BLaER1 (cell line): ENCODE measurements at regions not wholly inside any gene's neighbourhood (a gene's known extent, or its start where the extent isn't known, plus 50 kb on each side); places are given as distances from the start of the nearest gene placed in this dataset.

Experiments
- H3K27ac ChIP-seq: shearing (Covaris generic); formaldehyde crosslinking; 2 replicates; pipeline ENCODE4 v1.8.1; 2022
- H3K27me3 ChIP-seq: shearing (Covaris generic); formaldehyde crosslinking; 2 replicates; pipeline ENCODE4 v1.8.1; 2022
- H3K36me3 ChIP-seq: shearing (Covaris generic); formaldehyde crosslinking; 2 replicates; pipeline ENCODE4 v1.8.1; 2022
- H3K4me1 ChIP-seq: shearing (Covaris generic); formaldehyde crosslinking; 2 replicates; pipeline ENCODE4 v1.8.1; 2022
- H3K4me2 ChIP-seq: shearing (Covaris generic); formaldehyde crosslinking; 2 replicates; pipeline ENCODE4 v1.8.1; 2022
- H3K4me3 ChIP-seq: shearing (Covaris generic); formaldehyde crosslinking; 2 replicates; pipeline ENCODE4 v1.8.1; 2022
- H3K9ac ChIP-seq: shearing (Covaris generic); formaldehyde crosslinking; 2 replicates; pipeline ENCODE4 v1.8.1; 2022
- H3K9me3 ChIP-seq: shearing (Covaris generic); formaldehyde crosslinking; 2 replicates; pipeline ENCODE4 v1.8.1; 2022
- H4K20me1 ChIP-seq: shearing (Covaris generic); formaldehyde crosslinking; 2 replicates; pipeline ENCODE4 v1.8.1; 2022
- Cebpa-rat ChIP-seq: shearing (Covaris generic); IDR thresholded peaks from 2 replicates; pipeline ENCODE4 v1.8.1; 2022

- peaks cover 46% of the 10 kb centered on the region for H3K4me1 ChIP-seq
- no peaks in the 10 kb centered on the region for H3K9me3 ChIP-seq
- no peaks in the 10 kb centered on the region for H3K36me3 ChIP-seq
- H3K27me3 ChIP-seq: no peaks in the 10 kb centered on the region
- no peak overlapping the region for H3K9ac ChIP-seq
- no peak for TF ChIP-seq Cebpa-rat
- no peak overlapping the region for H3K27ac ChIP-seq
- no peak overlapping the region for H3K4me3 ChIP-seq
- no peaks in the 10 kb centered on the region for H4K20me1 ChIP-seq
- peak overlapping the region; percentile 70 for H3K4me2 ChIP-seq
These were observed 101.1 kb upstream of the RET start for GRCh38 chr10:42975558-42976340.

- no peak overlapping the region for H3K27ac ChIP-seq
These were observed 100.4 kb upstream of the RET start for GRCh38 chr10:42976351-42977031.

GRCh38 chr10:42977032-42977416 is 99.8 kb upstream of the RET start:
- Histone ChIP-seq H3K27me3 (no peaks in the 10 kb centered on the region), H3K4me1 (peaks cover 52% of the 10 kb centered on the region), H3K9ac (no peak overlapping the region), H3K4me2 (no peak overlapping the region), H3K4me3 (no peak overlapping the region), H3K27ac (no peak overlapping the region), H3K36me3 (no peaks in the 10 kb centered on the region), H4K20me1 (no peaks in the 10 kb centered on the region), H3K9me3 (no peaks in the 10 kb centered on the region)
- no peak for TF ChIP-seq Cebpa-rat

More at GRCh38 chr10:42976351-42977031, 100.4 kb upstream of the RET start:
- no peak overlapping the region for H3K4me3 ChIP-seq
- no peaks in the 10 kb centered on the region for H4K20me1 ChIP-seq
- no peaks in the 10 kb centered on the region for H3K9me3 ChIP-seq
- no peak overlapping the region for H3K9ac ChIP-seq
- TF ChIP-seq Cebpa-rat: no peak
- H3K4me2 ChIP-seq: no peak overlapping the region; the same call in 1 of the 2 replicates
- H3K36me3 ChIP-seq: no peaks in the 10 kb centered on the region
- H3K27me3 ChIP-seq: no peaks in the 10 kb centered on the region
- peaks cover 47% of the 10 kb centered on the region for H3K4me1 ChIP-seq

GRCh38 chr10:42979181-42979580 is 97.7 kb upstream of the RET start:
- H3K9me3 ChIP-seq: no peaks in the 10 kb centered on the region
- peaks cover 69% of the 10 kb centered on the region for H3K4me1 ChIP-seq
- H3K36me3 ChIP-seq: no peaks in the 10 kb centered on the region
- no peaks in the 10 kb centered on the region for H3K27me3 ChIP-seq
- no peak overlapping the region for H3K27ac ChIP-seq
- no peak for TF ChIP-seq Cebpa-rat
- H3K4me3 ChIP-seq: no peak overlapping the region
- no peak overlapping the region for H3K9ac ChIP-seq
- H3K4me2 ChIP-seq: no peak overlapping the region; the same call in 1 of the 2 replicates
- H4K20me1 ChIP-seq: no peaks in the 10 kb centered on the region

- peaks cover 65% of the 10 kb centered on the region for H3K4me1 ChIP-seq
- no peak for TF ChIP-seq Cebpa-rat
- H3K36me3 ChIP-seq: no peaks in the 10 kb centered on the region
- H4K20me1 ChIP-seq: no peaks in the 10 kb centered on the region
- no peak overlapping the region; the same call in 1 of the 2 replicates for H3K4me2 ChIP-seq
- H3K27ac ChIP-seq: no peak overlapping the region
- no peaks in the 10 kb centered on the region for H3K9me3 ChIP-seq
- H3K27me3 ChIP-seq: no peaks in the 10 kb centered on the region
- H3K9ac ChIP-seq: no peak overlapping the region
- H3K4me3 ChIP-seq: no peak overlapping the region
These were observed 97.0 kb upstream of the RET start for GRCh38 chr10:42979721-42980467.

GRCh38 chr10:42980553-42981357 is 96.1 kb upstream of the RET start:
- Histone ChIP-seq H3K4me3 (no peak overlapping the region), H3K9me3 (no peaks in the 10 kb centered on the region), H3K27me3 (no peaks in the 10 kb centered on the region), H4K20me1 (no peaks in the 10 kb centered on the region), H3K4me1 (peaks cover 59% of the 10 kb centered on the region), H3K36me3 (no peaks in the 10 kb centered on the region), H3K9ac (no peak overlapping the region), H3K27ac (no peak overlapping the region), H3K4me2 (no peak overlapping the region)
- no peak for TF ChIP-seq Cebpa-rat

GRCh38 chr10:42981358-42982236 is 95.3 kb upstream of the RET start:
- no peak overlapping the region for H3K4me3 ChIP-seq
- H3K9me3 ChIP-seq: no peaks in the 10 kb centered on the region
- no peaks in the 10 kb centered on the region for H4K20me1 ChIP-seq
- H3K4me1 ChIP-seq: peaks cover 59% of the 10 kb centered on the region
- H3K27me3 ChIP-seq: no peaks in the 10 kb centered on the region
- H3K9ac ChIP-seq: no peak overlapping the region
- H3K4me2 ChIP-seq: peak overlapping the region; percentile 71
- H3K27ac ChIP-seq: no peak overlapping the region
- TF ChIP-seq Cebpa-rat: no peak
- H3K36me3 ChIP-seq: no peaks in the 10 kb centered on the region

- Histone ChIP-seq H3K27me3 (no peaks in the 10 kb centered on the region), H3K4me1 (peaks cover 69% of the 10 kb centered on the region), H3K9me3 (no peaks in the 10 kb centered on the region)
These were observed 93.9 kb upstream of the RET start for GRCh38 chr10:42982891-42983506.

More at GRCh38 chr10:42982891-42983506, 93.9 kb upstream of the RET start:
- H3K36me3 ChIP-seq: no peaks in the 10 kb centered on the region
- peak overlapping the region; percentile 71 for H3K4me2 ChIP-seq
- no peaks in the 10 kb centered on the region for H4K20me1 ChIP-seq
- TF ChIP-seq Cebpa-rat: no peak
- no peak overlapping the region for H3K9ac ChIP-seq
- H3K27ac ChIP-seq: peak overlapping the region; percentile 58
- H3K4me3 ChIP-seq: no peak overlapping the region
